ENCODE measurements at regions not wholly inside any gene's neighbourhood (a gene's known extent, or its start where the extent isn't known, plus 50 kb on each side); places are given as distances from the start of the nearest gene placed in this dataset.
"Not testable (repeated sequence)": the region's sequence is repeated elsewhere in the genome, so short reads cannot be mapped to it uniquely, and the experiment has no call there.

- not testable (repeated sequence) for TF ChIP-seq CTCF, POLR2A (IDR thresholded peaks at IDR 0.05)
Observed at GRCh38 chr2:14506955-14507354, 125.6 kb upstream of the LRATD1 start.

Data from right lobe of liver (tissue), 4 donors.